ENCODE measurements at regions not wholly inside any gene's neighbourhood (a gene's known extent, or its start where the extent isn't known, plus 50 kb on each side); places are given as distances from the start of the nearest gene placed in this dataset.

GRCh38 chr11:92071660-92072059 lies 153.0 kb upstream of the FAT3 start:
- no peaks in the 10 kb centered on the region for H3K27me3 Mint-ChIP-seq (ENCODE audit: low read depth in 3 of 3)
- H3K4me3 Mint-ChIP-seq, result no peak overlapping the region
- Histone ChIP-seq H3K27ac (ENCODE audit: low read depth in 1 of 2, low read length in 2 of 2) (no peak overlapping the region), H3K79me2 (ENCODE audit: insufficient read depth, low read length) (no peaks in the 10 kb centered on the region), H4K20me1 (ENCODE audit: insufficient read depth, low read length) (no peaks in the 10 kb centered on the region), H3K4me1 (ENCODE audit: control insufficient read depth in 1 of 2, insufficient read depth in 2 of 2, low read length in 2 of 2) (no peaks in the 10 kb centered on the region), H2AFZ (ENCODE audit: insufficient read depth, low read depth, low read length, poor library complexity, severe bottlenecking) (no peak overlapping the region), H3K4me3 (replicated peaks in 1 of 3; ENCODE audit: low read depth in 2 of 3, low read length in 3 of 3) (no peak overlapping the region), H3K27me3 (ENCODE audit: control insufficient read depth in 2 of 2, insufficient read depth in 2 of 2, low read length in 2 of 2) (no peaks in the 10 kb centered on the region), H3K9ac (ENCODE audit: insufficient read depth, low read length, poor library complexity, severe bottlenecking) (no peak overlapping the region), H3K4me2 (replicated peaks; ENCODE audit: extremely low read depth, low read length, poor library complexity, severe bottlenecking) (no peak overlapping the region), H3K36me3 (replicated peaks in 1 of 2; ENCODE audit: control insufficient read depth in 1 of 2, insufficient read depth in 2 of 2, low read length in 2 of 2) (no peaks in the 10 kb centered on the region), H3K9me3 (replicated peaks in 1 of 2; ENCODE audit: control insufficient read depth in 1 of 2, insufficient read depth in 1 of 2, low read length in 2 of 2) (peaks cover 0 to 4% of the 10 kb centered on the region in 2 donors)
- TF ChIP-seq CTCF (IDR thresholded peaks at IDR 0.05), result no peak
- H3K27ac Mint-ChIP-seq, result no peak overlapping the region
- H3K9me3 Mint-ChIP-seq, result peaks cover 5 to 19% (median 10%) of the 10 kb centered on the region in 7 donors
- intact Hi-C loops (cut with micrococcal nuclease), result no loop called here
- H3K4me1 Mint-ChIP-seq, result no peaks in the 10 kb centered on the region
- H3K36me3 Mint-ChIP-seq, result no peaks in the 10 kb centered on the region
- no peak for DNase-seq

- WGBS (ENCODE audit: insufficient coverage), result no CpG with 5 or more reads among the region's 1 CpG
- Histone ChIP-seq H3K36me3 (replicated peaks in 1 of 2; ENCODE audit: control insufficient read depth in 1 of 2, insufficient read depth in 2 of 2, low read length in 2 of 2) (no peaks in the 10 kb centered on the region), H3K27me3 (ENCODE audit: control insufficient read depth in 2 of 2, insufficient read depth in 2 of 2, low read length in 2 of 2) (no peaks in the 10 kb centered on the region), H4K20me1 (ENCODE audit: insufficient read depth, low read length) (no peaks in the 10 kb centered on the region), H3K9me3 (replicated peaks in 1 of 2; ENCODE audit: control insufficient read depth in 1 of 2, insufficient read depth in 1 of 2, low read length in 2 of 2) (peaks cover 0 to 4% of the 10 kb centered on the region in 2 donors), H3K4me2 (replicated peaks; ENCODE audit: extremely low read depth, low read length, poor library complexity, severe bottlenecking) (no peak overlapping the region), H2AFZ (ENCODE audit: insufficient read depth, low read depth, low read length, poor library complexity, severe bottlenecking) (no peak overlapping the region), H3K9ac (ENCODE audit: insufficient read depth, low read length, poor library complexity, severe bottlenecking) (no peak overlapping the region), H3K79me2 (ENCODE audit: insufficient read depth, low read length) (no peaks in the 10 kb centered on the region), H3K4me3 (replicated peaks in 1 of 3; ENCODE audit: low read depth in 2 of 3, low read length in 3 of 3) (no peak overlapping the region), H3K27ac (ENCODE audit: low read depth in 1 of 2, low read length in 2 of 2) (no peak overlapping the region), H3K4me1 (ENCODE audit: control insufficient read depth in 1 of 2, insufficient read depth in 2 of 2, low read length in 2 of 2) (no peaks in the 10 kb centered on the region)
- intact Hi-C loops (cut with micrococcal nuclease), result no loop called here
- Mint-ChIP-seq H3K36me3 (no peaks in the 10 kb centered on the region), H3K27me3 (ENCODE audit: low read depth in 3 of 3) (no peaks in the 10 kb centered on the region), H3K9me3 (peaks cover 4 to 16% (median 8%) of the 10 kb centered on the region in 7 donors), H3K4me1 (no peaks in the 10 kb centered on the region), H3K4me3 (no peak overlapping the region), H3K27ac (no peak overlapping the region)
- no peak for TF ChIP-seq CTCF (IDR thresholded peaks at IDR 0.05)
- DNase-seq, result no peak
These were observed 154.4 kb upstream of the FAT3 start for GRCh38 chr11:92070026-92070889.

All from CD14-positive monocyte (primary cell).